Activated CD8-positive, alpha-beta memory T cell treated with anti-CD3 and anti-CD28 coated beads, Interleukin-2, amount 50 U/mL, for 4 hours (primary cell): ENCODE measurements at regions not wholly inside any gene's neighbourhood (a gene's known extent, or its start where the extent isn't known, plus 50 kb on each side); places are given as distances from the start of the nearest gene placed in this dataset.

ENCODE experiments used
- DNase-seq: peaks from one replicate; pipeline ENCODE4 v3.0.0-alpha.2; 2020

DNA sequence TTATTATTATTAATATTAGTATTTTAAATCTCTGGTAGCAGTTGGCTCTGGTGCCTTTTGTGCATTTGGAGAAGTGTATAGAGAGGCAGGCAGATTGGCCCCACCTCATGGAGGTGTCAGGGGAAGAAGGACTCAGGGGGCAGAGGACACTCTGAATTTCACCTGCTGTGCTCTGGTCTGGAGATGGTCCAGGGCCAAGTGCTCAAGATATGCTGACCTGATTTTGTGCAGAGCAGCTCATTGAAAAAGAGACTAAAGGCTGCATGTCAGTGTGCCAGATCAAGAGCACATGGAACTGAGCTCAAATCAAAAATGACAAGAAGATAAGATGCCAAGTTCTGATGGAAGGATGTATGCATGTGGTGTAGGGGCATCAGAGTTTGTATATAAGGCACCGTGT, 323.6 kb upstream of the TNP1 start:
- no peak for DNase-seq

DNA sequence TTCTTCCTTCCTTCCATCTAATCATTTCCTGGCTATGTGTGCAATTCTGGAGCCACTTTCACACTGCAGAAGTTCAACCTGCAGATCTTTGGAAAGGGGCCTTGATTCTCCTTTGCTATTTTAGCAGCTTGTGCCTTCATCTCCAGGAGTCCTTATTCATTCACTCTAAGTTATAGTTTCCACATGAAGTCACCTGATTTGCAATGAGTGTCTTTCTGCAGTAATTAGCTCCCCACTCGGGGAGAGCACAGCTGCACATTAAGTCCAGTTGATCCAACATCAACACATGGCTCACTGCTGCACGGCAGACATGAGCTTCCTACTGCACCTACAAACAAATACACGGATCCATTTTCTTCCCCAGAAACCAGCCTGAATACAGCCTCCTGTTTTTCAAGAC, 323.1 kb upstream of the TNP1 start:
- no peak for DNase-seq

DNA sequence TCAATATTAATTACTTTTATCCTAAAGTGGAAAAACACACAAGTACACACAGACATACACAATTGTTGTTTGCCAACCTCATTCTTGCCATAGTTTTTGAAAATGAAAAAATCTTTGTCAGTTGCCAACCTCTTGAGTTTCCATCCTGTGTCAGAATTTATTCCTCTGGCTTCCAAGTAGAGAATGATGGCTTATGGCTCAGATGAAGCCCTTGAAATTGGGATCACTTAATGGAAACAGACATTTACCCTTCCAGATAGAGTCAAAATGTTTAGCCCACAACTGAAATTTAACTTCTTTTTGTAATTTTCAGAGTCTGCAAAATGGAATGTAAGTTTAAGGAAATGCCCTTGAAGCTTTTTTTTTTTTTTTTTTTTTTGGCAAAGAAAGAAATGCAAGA, 321.6 kb upstream of the TNP1 start:
- DNase-seq: no peak

GRCh38 chr2:217179854-217180253, 320.0 kb upstream of the TNP1 start:
- no peak for DNase-seq

DNA sequence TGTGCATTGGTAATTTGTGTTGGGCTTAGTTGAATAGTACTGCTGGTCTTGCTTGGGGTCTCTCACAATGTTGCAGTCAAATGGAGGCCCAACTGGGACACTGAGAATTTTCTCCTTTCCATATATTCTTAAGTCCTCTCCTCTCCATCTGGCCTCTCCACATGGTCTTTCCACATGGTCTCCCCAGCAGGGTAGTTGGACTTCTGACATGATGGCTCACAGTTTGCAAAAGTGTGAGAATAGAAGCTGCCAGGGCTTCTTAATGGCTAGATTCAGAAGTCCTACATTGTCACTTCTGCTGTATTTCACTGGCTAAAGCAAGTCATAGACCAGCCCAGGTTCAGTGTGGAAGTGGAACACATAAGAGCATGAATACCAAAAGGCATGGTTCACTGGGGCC, 318.5 kb upstream of the TNP1 start:
- no peak for DNase-seq

GRCh38 chr2:217177720-217178119, 317.9 kb upstream of the TNP1 start:
- DNase-seq: no peak

- DNase-seq: no peak
These were observed 312.0 kb upstream of the TNP1 start for GRCh38 chr2:217171874-217172273.

- no peak for DNase-seq
These were observed 308.6 kb upstream of the TNP1 start for GRCh38 chr2:217168496-217168895.

GRCh38 chr2:217167531-217167930, 307.7 kb upstream of the TNP1 start:
- no peak for DNase-seq

GRCh38 chr2:217166241-217166850, 306.5 kb upstream of the TNP1 start:
- DNase-seq: no peak

DNA sequence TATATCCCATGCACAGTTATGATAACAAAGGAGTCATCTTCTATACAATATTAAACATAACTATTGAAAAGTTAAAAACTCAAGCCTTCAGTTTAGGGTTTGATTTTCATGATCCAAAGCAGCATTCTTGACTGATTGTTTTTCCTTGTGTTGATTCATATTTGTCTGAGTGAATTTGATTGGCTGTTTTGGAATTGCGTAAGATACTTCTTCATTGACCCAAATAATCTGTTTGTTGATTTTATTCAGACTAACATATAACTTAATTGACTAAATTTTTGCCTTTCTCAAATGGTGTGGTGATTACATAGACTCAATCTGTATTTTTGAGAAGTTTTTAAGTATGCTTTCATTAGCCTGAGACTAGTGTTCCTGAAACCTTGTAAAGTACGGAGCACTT, 305.7 kb upstream of the TNP1 start:
- no peak for DNase-seq

GRCh38 chr2:217163987-217164386, 304.1 kb upstream of the TNP1 start:
- DNase-seq: no peak

- DNase-seq: peak; percentile 21
These were observed 302.7 kb upstream of the TNP1 start for GRCh38 chr2:217162533-217162932.

DNA sequence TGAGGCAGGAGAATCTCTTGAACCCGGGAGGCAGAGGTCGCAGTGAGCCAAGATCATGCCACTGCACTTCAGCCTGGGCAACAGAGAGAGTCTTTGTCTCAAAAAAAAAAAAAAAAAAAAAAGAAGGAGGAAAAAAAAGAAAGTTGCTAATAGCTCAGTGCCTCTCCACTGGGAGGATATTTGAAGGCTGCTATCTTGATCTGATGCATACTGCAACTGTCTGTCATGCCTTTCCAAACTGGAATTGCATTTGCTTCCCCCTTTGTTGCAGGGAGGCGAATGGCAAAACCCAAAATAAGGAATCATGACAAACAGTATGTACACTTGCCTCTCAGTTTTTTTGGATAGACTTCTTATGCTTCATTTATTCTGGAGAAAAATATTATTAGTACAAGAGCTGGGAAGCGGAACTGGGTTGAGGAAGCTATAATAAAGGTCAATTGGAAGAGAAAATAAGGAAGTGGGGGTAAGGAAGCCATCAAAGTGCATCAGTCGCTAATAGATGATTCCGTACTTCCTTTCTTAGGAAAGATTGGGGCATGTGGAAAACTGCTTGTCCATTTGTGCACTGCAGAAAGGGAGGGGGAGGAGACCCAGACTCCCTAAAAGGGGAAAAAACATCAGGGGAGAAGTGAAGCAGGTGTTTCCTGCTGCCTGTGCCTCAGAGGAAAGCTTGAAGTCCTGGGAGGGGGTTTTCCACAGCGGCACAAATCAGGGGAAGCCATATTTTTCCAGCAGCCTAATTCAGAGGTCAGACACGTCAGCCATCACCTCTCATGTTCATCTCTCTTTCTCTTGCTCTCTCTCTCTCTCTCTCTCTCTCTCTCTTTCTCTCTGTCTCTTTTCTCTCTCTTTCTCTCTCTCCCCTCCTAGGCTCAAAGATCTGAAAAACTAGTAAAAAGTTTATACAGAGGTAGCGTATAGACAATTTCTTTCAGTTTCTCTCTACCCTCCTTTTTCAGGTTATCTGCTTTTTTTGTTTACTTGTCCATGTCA, 301.4 kb upstream of the TNP1 start:
- DNase-seq: no peak

DNA sequence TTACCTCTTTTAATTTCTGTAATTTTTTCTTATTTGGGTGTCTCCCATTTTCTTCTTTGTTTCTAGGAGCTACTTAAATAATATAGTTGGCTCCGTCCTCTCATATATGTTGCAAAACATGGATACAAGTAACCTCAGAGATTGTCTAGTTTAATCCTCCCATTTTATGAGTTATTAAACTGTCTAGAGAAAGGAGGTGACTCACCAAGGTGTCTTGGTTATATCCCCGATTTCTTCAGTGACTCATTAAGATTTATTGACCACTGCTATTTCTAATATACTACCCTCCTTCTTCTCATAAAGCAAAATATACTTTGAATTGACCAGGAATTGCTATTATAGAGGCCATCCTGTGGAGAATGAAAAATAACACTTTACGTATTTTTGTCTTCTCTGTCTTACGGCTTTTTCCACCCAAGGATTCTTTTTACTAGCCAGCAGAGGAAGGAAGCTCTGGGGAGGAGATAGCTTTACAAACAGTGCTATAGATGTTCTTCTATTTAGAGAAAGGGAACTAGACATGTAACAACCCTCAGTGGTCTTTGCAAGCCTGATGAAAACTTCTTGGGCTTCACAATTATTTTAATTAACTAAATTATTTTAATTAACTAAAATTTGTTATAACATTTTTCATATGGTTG, 300.4 kb upstream of the TNP1 start:
- DNase-seq: no peak

DNA sequence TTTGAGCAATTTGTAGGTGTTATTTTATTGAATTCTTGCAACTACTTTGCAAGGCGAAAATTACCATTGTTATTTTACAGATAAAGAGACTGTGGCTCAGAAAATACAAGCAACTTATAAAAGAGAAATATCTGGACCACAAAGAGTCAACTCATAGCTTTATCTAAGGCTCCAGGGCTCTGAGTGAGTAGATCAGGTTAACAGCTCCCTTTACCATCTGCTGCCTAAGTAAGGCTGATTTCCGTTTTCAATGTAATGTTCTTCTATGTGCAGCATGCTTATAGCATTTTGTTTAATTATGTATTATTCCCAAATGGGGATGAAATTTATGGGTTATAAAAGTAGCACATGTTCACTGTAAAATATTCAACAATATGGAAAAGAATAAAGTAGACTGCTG, 299.1 kb upstream of the TNP1 start:
- DNase-seq: no peak

- DNase-seq: no peak
These were observed 297.7 kb upstream of the TNP1 start for GRCh38 chr2:217157581-217157980.

- DNase-seq: no peak
These were observed 296.9 kb upstream of the TNP1 start for GRCh38 chr2:217156801-217157200.

DNA sequence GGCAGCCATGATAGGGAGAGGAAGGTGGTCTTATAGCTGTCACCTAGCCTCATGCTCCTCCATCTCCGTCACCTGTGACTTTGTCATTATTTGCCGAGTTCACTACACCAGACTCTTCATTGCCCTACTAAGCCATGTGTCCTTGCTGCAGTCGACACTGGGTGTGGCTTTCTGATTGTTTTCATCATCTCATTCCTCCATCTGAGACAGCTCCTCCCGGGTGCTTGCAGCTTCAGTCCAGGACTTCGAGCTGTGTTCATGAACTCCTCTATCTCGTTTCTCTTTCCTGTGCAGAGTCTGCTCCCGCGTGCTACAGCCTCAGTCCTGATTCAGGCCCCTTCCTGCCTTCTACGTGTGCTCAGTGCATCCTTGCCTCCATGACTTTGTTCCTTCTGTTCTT, 295.1 kb upstream of the TNP1 start:
- no peak for DNase-seq

GRCh38 chr2:217153510-217153909, 293.6 kb upstream of the TNP1 start:
- no peak for DNase-seq

DNA sequence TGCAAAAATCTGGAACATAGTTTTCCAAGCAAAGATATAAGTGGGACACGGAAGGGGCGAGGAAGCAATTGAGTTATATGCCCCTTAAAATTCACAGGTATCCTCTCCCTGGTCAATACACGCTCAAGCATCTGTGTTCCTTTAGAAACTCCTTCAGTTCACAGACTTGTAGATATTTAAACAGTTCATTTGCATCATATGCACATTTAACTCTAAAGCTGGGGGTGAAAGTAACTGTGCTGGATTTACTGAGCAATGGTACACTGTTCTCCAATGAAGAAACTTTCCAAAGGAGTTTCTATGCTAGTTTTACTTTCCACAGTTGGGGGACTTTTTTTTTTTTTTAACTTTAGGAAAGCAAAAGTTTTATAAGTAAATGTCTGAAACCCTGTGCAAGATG, 293.0 kb upstream of the TNP1 start:
- DNase-seq: no peak

- DNase-seq: no peak
These were observed 291.8 kb upstream of the TNP1 start for GRCh38 chr2:217151509-217152206.

DNA sequence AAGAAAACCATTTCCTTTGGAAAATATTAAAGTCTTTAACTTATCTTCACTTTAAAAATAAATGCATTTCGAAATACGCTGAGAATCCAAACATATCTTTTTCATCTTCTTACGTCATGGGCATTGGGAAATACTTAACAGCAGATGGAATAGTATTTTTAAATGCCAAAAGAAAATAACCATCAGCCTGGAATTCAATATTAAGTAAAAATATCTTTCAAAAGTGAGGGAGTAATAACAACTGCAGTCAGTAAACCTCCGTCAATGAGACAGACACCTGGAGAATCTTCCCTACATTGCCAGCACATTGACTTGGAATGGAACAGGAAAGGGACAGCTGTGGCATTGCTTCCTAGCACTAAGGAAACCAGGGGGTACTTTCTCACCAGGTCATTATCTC, 290.4 kb upstream of the TNP1 start:
- DNase-seq: no peak
